Ammon's horn (tissue), 1 donor: ENCODE measurements at regions not wholly inside any gene's neighbourhood (a gene's known extent, or its start where the extent isn't known, plus 50 kb on each side); places are given as distances from the start of the nearest gene placed in this dataset.

Source experiments
- DNase-seq: peaks from one replicate; pipeline ENCODE4 v3.0.0-alpha.2; 2016; ENCODE audit warnings: low spot score

GRCh38 chr2:4576075-4576474 is 872.7 kb downstream of the DCDC2C start:
- DNase-seq: no peak

GRCh38 chr2:4579977-4580376 is 876.6 kb downstream of the DCDC2C start:
- DNase-seq: no peak

- DNase-seq: no peak
Measured at GRCh38 chr2:4585057-4585635, 881.8 kb downstream of the DCDC2C start.

- DNase-seq: no peak
Measured at GRCh38 chr2:4588606-4589005, 885.2 kb downstream of the DCDC2C start.

GRCh38 chr2:4591261-4591660 is 887.9 kb downstream of the DCDC2C start:
- no peak for DNase-seq

GRCh38 chr2:4597400-4597799 is 894.0 kb downstream of the DCDC2C start:
- no peak for DNase-seq

GRCh38 chr2:4604767-4605166 is 901.4 kb downstream of the DCDC2C start:
- DNase-seq: no peak

- DNase-seq: no peak
Measured at GRCh38 chr2:4618141-4618540, 914.8 kb downstream of the DCDC2C start.

- no peak for DNase-seq
Measured at GRCh38 chr2:4618630-4619228, 915.4 kb downstream of the DCDC2C start.

- DNase-seq: no peak
Measured at GRCh38 chr2:4628998-4629501, 925.7 kb downstream of the DCDC2C start.

- DNase-seq: no peak
Measured at GRCh38 chr2:4635289-4635688, 931.9 kb downstream of the DCDC2C start.

- DNase-seq: no peak
Measured at GRCh38 chr2:4653991-4654390, 950.6 kb downstream of the DCDC2C start.

GRCh38 chr2:4656326-4656725 is 953.0 kb downstream of the DCDC2C start:
- no peak for DNase-seq

- DNase-seq: no peak
Measured at GRCh38 chr2:4662161-4662779, 958.9 kb downstream of the DCDC2C start.

GRCh38 chr2:4668381-4668780 is 965.0 kb downstream of the DCDC2C start:
- no peak for DNase-seq

GRCh38 chr2:4670331-4670730 is 967.0 kb downstream of the DCDC2C start:
- DNase-seq: no peak

GRCh38 chr2:4673025-4673489 is 969.7 kb downstream of the DCDC2C start:
- no peak for DNase-seq

GRCh38 chr2:4674007-4674406 is 970.6 kb downstream of the DCDC2C start:
- no peak for DNase-seq

GRCh38 chr2:4675295-4675694 is 971.9 kb downstream of the DCDC2C start:
- DNase-seq: no peak

GRCh38 chr2:4678927-4679326 is 975.6 kb downstream of the DCDC2C start:
- no peak for DNase-seq

- DNase-seq: no peak
Measured at GRCh38 chr2:4679391-4679790, 976.0 kb downstream of the DCDC2C start.

- no peak for DNase-seq
Measured at GRCh38 chr2:4684921-4685320, 981.5 kb downstream of the DCDC2C start.

- no peak for DNase-seq
Measured at GRCh38 chr2:4690913-4691312, 987.5 kb downstream of the DCDC2C start.
